ENCODE measurements at regions not wholly inside any gene's neighbourhood (a gene's known extent, or its start where the extent isn't known, plus 50 kb on each side); places are given as distances from the start of the nearest gene placed in this dataset.

- TF ChIP-seq, protein P1, sequence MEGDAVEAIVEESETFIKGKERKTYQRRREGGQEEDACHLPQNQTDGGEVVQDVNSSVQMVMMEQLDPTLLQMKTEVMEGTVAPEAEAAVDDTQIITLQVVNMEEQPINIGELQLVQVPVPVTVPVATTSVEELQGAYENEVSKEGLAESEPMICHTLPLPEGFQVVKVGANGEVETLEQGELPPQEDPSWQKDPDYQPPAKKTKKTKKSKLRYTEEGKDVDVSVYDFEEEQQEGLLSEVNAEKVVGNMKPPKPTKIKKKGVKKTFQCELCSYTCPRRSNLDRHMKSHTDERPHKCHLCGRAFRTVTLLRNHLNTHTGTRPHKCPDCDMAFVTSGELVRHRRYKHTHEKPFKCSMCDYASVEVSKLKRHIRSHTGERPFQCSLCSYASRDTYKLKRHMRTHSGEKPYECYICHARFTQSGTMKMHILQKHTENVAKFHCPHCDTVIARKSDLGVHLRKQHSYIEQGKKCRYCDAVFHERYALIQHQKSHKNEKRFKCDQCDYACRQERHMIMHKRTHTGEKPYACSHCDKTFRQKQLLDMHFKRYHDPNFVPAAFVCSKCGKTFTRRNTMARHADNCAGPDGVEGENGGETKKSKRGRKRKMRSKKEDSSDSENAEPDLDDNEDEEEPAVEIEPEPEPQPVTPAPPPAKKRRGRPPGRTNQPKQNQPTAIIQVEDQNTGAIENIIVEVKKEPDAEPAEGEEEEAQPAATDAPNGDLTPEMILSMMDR (IDR thresholded peaks at IDR 0.05): peak; percentile 61 to 91 (median 86)
- no peak for TF ChIP-seq POLR2A (IDR thresholded peaks at IDR 0.05)
These were observed 219.2 kb downstream of the RBFOX3 start for GRCh38 chr17:79391376-79392233.
